ENCODE measurements at regions not wholly inside any gene's neighbourhood (a gene's known extent, or its start where the extent isn't known, plus 50 kb on each side); places are given as distances from the start of the nearest gene placed in this dataset.

DNA sequence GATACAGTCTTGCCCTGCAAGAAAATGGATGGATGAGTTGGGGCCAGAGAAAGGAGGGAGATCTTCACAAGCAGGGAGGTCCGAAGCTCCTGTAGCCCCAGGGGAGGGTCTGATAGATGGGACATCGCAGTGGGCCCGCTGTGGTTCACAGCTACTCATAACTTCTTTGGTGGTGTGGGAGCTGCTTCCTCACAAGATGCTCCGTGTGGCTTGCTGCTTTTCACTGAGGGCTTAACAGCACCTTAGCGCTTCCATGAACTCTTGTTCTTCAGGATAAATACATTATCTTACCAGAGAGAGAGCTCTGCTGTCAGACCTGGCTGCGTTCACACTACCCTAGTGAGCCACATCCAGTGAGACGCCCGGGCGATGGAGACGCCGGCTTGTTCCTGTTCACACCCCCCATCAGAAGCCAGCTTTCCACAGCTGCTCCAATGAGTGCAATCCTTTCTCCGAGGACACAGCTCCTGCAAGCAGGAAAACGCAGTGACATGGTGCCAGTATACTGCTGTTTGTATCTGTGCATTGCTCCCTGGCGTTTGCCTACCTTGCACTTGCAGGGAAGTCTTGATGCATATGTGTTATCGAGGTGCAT lies 599.8 kb downstream of the AJAP1 start:
- H3K36me3 Mint-ChIP-seq (ENCODE audit: low read depth) = no peaks in the 10 kb centered on the region
- H3K9me3 Mint-ChIP-seq = peaks cover 2% of the 10 kb centered on the region
- no peak overlapping the region for H3K4me3 Mint-ChIP-seq
- H3K27ac Mint-ChIP-seq = no peak overlapping the region
- no peaks in the 10 kb centered on the region for H3K4me1 Mint-ChIP-seq (ENCODE audit: low read depth)
- H3K27me3 Mint-ChIP-seq (ENCODE audit: low read depth) = no peaks in the 10 kb centered on the region

DNA sequence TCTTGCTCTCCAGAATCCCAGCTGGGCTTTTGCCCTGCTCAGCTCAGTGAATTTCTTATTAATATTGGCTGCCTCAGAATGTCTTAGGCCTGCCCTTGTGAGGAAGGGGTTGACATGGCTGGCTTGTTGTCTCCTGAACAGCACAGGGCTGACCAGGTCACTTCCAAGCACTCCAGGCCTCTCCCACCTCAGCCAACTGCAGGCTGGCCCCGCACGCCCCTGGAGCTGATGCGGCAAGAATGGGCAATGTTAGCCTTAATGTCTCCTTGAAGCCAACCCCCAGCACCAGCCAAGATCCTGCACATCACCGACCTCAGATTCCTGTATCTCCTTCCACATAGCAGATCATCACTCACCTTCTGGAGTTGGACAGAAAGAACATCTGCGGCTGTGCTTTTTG lies 598.6 kb downstream of the AJAP1 start:
- H3K36me3 Mint-ChIP-seq (ENCODE audit: low read depth) = no peaks in the 10 kb centered on the region
- no peaks in the 10 kb centered on the region for H3K27me3 Mint-ChIP-seq (ENCODE audit: low read depth)
- H3K4me1 Mint-ChIP-seq (ENCODE audit: low read depth) = no peaks in the 10 kb centered on the region
- H3K27ac Mint-ChIP-seq = no peak overlapping the region
- H3K4me3 Mint-ChIP-seq = no peak overlapping the region
- H3K9me3 Mint-ChIP-seq = no peaks in the 10 kb centered on the region

DNA sequence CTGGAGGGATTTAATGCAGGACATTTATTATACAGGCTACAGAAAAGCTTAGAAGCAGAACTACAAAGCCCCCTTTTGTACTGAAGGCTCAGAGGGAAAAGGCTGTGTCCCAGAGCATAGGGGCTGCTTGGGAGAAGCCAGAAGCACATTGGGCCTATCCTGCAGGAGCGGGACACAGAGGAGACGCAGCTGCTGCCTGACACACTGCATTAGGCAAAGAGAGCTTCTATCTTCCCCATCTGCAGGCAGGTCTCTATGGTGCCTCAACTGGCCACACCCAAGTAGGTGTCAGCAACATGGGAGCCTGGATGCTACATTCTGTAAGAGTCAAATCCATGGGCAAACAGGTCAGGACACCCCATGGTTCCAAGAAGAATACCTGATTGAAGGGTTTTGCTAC lies 595.9 kb downstream of the AJAP1 start:
- Mint-ChIP-seq H3K27me3 (ENCODE audit: low read depth) (no peaks in the 10 kb centered on the region), H3K27ac (no peak overlapping the region), H3K4me1 (ENCODE audit: low read depth) (no peaks in the 10 kb centered on the region), H3K36me3 (ENCODE audit: low read depth) (no peaks in the 10 kb centered on the region), H3K9me3 (no peaks in the 10 kb centered on the region), H3K4me3 (no peak overlapping the region)

DNA sequence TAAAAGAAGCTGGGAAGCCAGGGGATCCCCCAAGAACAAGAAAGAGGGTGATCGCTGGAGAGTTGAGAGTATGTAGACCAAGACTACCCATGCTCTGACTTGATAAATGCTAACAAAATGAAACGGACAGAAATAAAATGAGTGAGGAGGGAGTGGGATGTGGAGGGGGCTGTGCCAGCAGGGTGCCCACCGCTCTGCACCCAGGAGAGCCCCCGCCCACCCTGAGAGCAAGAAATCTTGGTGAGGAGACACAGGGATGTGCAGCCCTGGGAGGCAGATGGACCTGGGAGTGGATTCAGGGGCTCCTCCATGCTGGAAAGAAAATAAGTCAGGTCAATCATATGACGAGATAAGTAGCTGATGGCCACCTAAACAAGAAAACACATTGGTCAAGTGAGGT lies 590.9 kb downstream of the AJAP1 start:
- no peak overlapping the region for H3K27ac Mint-ChIP-seq
- no peaks in the 10 kb centered on the region for H3K36me3 Mint-ChIP-seq (ENCODE audit: low read depth)
- H3K27me3 Mint-ChIP-seq (ENCODE audit: low read depth) = no peaks in the 10 kb centered on the region
- no peaks in the 10 kb centered on the region for H3K9me3 Mint-ChIP-seq
- no peaks in the 10 kb centered on the region for H3K4me1 Mint-ChIP-seq (ENCODE audit: low read depth)
- H3K4me3 Mint-ChIP-seq = no peak overlapping the region

DNA sequence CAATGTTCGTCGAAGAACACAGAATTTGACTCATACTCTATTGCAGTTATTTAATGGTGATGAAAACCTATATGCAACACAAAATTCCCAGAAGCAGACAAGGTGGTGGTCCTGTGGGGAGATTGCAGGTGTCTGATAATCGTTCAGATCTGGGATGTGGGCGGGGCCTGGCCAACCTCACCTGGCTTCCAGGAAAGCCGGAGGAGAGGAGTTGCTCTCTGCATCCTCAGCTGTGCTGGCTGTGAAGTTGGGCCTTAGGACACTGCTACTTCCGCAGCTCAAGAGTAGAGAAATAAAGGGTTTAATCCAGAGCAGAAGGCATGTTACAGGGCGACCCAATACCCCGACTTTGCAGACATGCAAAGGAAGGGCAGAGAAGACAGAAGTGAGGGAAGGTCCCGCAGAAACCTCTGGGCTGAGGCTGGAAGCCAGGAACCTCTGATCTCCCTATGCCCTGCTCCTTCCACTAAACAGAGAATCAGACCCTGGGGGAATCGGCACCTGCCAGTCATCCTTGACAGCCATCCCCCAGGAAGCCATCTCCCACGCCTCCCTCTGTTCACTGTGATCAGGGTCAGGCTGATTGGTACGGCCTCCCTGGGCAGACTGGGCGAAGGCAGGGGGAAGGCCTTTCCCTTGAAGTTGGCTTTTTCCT lies 590.3 kb downstream of the AJAP1 start:
- no peaks in the 10 kb centered on the region for H3K27me3 Mint-ChIP-seq (ENCODE audit: low read depth)

DNA sequence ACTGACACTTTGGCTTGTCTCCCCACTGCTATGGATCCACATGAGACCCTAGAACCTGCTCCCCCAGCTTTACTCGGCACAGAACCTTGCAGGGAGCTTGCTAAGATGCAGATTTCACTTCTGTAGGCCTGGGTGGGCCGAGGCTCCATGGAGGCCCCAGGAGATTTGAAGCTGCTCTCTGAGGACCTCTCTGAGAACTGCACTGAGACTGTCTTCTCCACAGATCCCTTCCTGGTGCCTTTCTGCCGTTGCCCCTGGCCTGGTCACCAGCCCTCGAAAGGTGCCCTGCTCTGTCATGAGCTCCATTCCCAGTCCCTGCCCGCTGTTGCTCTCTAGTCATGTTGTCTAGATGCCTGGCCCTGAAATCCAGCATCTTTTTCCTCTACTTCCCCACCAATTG lies 588.4 kb downstream of the AJAP1 start:
- no peaks in the 10 kb centered on the region for H3K4me1 Mint-ChIP-seq (ENCODE audit: low read depth)
- H3K27me3 Mint-ChIP-seq (ENCODE audit: low read depth) = no peaks in the 10 kb centered on the region
- no peaks in the 10 kb centered on the region for H3K9me3 Mint-ChIP-seq
- H3K4me3 Mint-ChIP-seq = no peak overlapping the region
- H3K36me3 Mint-ChIP-seq (ENCODE audit: low read depth) = no peaks in the 10 kb centered on the region
- no peak overlapping the region for H3K27ac Mint-ChIP-seq

More for the DNA sequence above, 590.3 kb downstream of the AJAP1 start:
- H3K4me1 Mint-ChIP-seq (ENCODE audit: low read depth) = no peaks in the 10 kb centered on the region
- H3K36me3 Mint-ChIP-seq (ENCODE audit: low read depth) = no peaks in the 10 kb centered on the region
- no peak overlapping the region for H3K27ac Mint-ChIP-seq
- no peak overlapping the region for H3K4me3 Mint-ChIP-seq
- no peaks in the 10 kb centered on the region for H3K9me3 Mint-ChIP-seq

DNA sequence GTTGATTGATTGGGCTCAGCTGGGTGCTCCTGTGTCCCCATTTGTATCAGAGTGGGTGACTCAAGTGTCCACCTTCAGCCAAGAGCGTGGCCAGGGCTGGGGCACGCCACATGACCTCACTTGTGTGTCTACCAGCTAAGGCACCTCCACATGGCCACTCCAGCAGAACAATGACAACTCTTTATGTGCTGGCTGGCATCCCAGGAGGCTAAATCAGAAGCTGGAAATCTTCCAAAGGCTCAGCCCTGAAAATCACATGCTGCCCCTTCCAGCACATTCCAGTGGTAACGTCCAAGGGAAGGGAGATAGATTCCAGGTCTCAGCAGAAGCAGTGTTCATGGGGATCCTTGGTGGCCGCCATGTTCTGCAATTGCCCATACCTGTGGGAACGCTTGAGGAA lies 585.5 kb downstream of the AJAP1 start:
- no peaks in the 10 kb centered on the region for H3K27me3 Mint-ChIP-seq (ENCODE audit: low read depth)
- H3K36me3 Mint-ChIP-seq (ENCODE audit: low read depth) = no peaks in the 10 kb centered on the region
- H3K4me3 Mint-ChIP-seq = no peak overlapping the region
- H3K27ac Mint-ChIP-seq = no peak overlapping the region
- H3K4me1 Mint-ChIP-seq (ENCODE audit: low read depth) = no peaks in the 10 kb centered on the region
- no peaks in the 10 kb centered on the region for H3K9me3 Mint-ChIP-seq

DNA sequence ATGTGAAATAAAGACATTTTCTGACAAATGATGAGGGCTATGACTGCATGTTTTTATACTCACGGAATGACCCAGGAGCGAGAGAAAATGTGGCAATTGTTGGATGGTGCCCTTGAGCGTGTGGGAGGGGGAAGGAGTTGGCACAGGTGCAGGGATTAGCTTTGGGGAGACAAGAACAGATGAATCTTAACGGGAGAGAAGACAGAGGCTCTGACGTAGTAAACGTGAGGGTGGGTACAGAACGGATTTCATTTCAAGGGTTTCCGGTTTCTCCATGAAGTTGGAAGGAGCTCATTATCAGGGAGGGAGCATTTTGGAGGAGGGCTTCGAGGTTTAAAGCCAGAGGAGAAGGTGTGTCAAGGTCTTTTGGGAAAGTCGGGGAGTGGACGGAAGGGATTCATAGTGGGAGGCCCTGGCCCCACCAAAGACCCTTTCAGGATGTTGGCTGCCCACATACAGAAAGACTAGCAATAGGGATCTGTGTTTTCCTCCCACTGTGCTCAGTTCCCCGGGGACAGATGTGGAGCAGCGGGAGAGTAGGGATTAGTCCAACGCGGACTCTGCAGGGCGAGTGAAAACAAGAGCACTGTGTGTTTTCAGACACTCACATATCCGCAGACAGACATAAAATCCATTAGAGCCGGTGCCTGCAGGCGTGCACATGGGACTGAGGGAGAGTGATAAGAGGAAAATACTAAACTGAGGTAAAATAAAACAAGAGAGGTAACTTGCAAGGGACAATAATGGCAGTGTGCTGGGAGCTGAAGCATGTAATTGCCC lies 584.1 kb downstream of the AJAP1 start:
- peaks cover 11% of the 10 kb centered on the region for H3K9me3 Mint-ChIP-seq
- H3K27me3 Mint-ChIP-seq (ENCODE audit: low read depth) = no peaks in the 10 kb centered on the region
- H3K4me3 Mint-ChIP-seq = no peak overlapping the region
- no peaks in the 10 kb centered on the region for H3K36me3 Mint-ChIP-seq (ENCODE audit: low read depth)
- no peaks in the 10 kb centered on the region for H3K4me1 Mint-ChIP-seq (ENCODE audit: low read depth)
- no peak overlapping the region for H3K27ac Mint-ChIP-seq

DNA sequence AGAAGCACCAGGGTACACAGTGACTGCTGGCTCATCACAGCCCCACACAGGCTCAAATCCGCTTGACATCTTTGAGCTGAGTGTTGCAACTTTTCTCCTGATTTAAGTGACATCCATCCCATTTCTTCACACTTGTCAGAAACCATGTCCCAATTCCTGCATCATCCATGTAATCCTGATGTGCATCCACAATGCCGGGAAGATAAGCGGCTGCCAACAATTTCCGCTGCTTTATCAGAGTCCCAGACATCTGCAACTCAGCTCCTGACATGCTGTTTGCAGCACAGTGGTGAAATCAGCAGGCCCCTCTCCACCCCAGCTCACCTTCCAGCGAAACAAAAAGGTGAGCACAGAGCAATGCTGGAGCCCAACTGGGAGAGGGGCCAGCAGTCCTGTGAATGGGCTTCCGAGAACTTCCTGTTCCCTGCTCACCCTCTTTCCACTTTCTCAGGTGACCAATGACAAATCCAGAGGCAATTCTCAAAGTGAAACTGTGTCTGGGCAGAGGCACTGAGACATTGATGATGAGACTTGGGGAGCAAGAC lies 581.0 kb downstream of the AJAP1 start:
- Mint-ChIP-seq H3K27ac (no peak overlapping the region), H3K27me3 (ENCODE audit: low read depth) (no peaks in the 10 kb centered on the region), H3K4me3 (no peak overlapping the region), H3K4me1 (ENCODE audit: low read depth) (no peaks in the 10 kb centered on the region), H3K9me3 (peaks cover 19% of the 10 kb centered on the region), H3K36me3 (ENCODE audit: low read depth) (no peaks in the 10 kb centered on the region)

DNA sequence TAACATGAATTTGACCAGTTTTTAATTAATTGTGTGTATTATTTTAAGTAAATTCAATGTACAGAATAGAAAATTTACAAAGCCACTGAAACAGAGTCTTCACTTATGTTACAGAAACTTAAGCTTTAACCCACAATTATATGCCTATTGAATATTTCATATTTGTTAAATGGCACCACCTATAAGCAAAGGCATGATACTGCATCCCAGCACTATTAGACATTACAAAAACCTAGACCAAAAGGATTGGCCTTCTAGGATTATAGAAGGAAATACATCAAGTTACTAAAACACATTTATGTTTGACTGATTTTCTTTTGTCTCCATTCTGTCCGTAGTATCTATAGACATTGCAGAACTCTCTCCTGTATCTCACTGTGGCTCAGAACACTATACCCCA lies 578.1 kb downstream of the AJAP1 start:
- H3K9me3 Mint-ChIP-seq = peaks cover 19% of the 10 kb centered on the region
- no peaks in the 10 kb centered on the region for H3K4me1 Mint-ChIP-seq (ENCODE audit: low read depth)
- no peak overlapping the region for H3K27ac Mint-ChIP-seq
- H3K4me3 Mint-ChIP-seq = no peak overlapping the region
- no peaks in the 10 kb centered on the region for H3K36me3 Mint-ChIP-seq (ENCODE audit: low read depth)
- H3K27me3 Mint-ChIP-seq (ENCODE audit: low read depth) = peaks cover 4% of the 10 kb centered on the region

DNA sequence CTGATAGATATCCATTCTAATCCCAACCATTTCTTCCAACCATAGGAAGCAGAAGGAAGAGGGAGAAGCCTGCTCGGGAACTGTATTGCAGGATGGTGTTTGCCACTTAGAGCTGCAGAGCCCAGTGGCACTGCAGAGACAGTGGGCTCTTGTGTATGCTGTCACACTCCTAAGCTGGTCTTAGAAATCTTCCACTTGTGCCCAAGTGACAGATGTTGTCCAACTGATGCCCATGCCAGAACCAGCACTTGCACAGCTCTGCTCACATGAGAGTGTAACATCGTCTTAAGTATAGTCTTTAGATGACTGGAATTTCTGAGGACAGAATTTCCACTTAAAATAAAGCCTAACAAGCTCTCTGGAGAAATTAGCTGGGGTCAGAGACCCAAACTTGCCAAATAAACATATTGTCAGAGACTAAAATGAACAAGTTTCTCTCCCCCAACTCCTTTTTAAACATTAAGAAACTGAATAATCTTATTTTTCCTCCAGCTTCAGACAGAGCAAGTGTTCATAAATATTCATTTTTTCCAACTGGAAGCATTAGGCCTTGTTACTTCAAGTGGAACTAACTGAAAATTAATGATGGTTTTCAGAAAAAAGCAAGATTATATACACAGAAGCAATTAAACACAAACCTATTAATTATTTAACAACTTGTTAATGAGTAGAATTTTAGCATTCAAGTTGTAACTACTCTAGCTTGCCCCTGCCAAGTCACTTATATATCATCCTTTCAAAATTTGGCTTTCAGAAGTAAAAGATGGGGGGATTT lies 577.3 kb downstream of the AJAP1 start:
- Mint-ChIP-seq H3K9me3 (peaks cover 19% of the 10 kb centered on the region), H3K36me3 (ENCODE audit: low read depth) (no peaks in the 10 kb centered on the region), H3K27me3 (ENCODE audit: low read depth) (peaks cover 4% of the 10 kb centered on the region), H3K27ac (no peak overlapping the region), H3K4me1 (ENCODE audit: low read depth) (no peaks in the 10 kb centered on the region), H3K4me3 (no peak overlapping the region)

DNA sequence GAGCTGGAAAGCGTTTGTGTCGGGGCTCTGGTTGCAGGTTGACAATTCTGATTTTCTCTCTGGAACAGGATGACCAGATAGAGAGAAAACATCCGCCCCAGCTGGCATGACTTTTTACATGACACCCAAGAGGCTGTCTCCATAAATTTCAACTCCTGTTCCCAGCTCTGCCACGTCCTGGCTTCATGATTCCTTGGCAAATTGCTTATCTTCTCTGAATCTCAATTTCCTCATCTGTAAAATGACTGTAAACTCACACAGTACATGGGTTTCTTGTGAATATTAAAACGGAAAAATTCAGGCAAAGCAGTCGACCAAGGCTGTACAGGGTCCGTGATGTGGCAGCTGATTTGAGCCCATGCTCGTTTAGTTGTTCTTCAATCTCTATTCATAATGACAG lies 572.7 kb downstream of the AJAP1 start:
- Mint-ChIP-seq H3K27ac (no peak overlapping the region), H3K4me3 (no peak overlapping the region), H3K27me3 (ENCODE audit: low read depth) (peaks cover 4% of the 10 kb centered on the region), H3K9me3 (no peaks in the 10 kb centered on the region), H3K4me1 (ENCODE audit: low read depth) (no peaks in the 10 kb centered on the region), H3K36me3 (ENCODE audit: low read depth) (no peaks in the 10 kb centered on the region)

DNA sequence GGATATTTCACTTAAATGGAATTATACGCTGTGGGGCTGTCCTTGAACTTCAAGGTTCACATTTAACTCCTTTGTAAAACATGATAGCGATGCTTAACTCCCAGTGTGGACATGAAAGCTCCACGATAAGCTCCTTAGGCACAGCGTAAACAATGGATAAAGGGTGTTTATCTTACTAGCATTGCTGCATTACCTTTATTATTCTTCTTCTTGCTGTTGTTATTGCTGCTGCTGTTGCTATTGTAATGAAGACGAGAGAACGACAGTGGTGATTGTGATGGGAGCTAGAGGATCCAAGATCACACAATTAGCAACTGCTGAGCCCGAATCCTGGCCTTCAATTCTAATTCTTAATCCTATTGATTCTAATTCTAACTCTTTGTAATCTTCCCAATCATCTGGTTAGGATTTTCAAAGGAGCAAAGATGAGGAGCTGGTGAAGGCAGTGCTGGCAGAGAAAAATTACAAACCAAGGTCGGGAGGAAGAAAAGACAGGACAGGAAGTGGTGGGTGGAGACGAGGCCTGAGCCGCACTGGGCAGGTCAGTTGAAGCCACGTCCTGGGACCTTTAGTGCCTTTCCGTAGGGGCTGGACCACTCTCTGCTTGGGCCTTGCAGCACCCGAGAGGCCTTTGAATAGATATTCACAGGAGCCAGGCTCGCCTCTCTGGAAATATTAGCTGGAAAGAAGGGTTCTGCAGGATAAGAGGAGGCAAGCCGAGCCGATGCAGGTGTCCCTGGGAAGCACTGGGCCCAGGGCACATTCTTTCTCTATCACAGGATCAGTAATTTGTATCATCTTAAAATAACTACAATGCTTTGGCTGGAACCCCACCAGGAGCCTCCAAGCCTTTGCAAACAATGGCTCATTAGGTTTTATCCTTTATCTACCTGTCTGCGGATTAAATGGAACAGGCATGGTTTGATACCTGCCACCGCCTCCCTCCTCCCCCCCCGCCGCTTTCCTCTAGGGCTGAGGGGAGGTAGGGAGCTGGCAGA lies 571.6 kb downstream of the AJAP1 start:
- H3K4me3 Mint-ChIP-seq = no peak overlapping the region
- H3K9me3 Mint-ChIP-seq = no peaks in the 10 kb centered on the region
- H3K4me1 Mint-ChIP-seq (ENCODE audit: low read depth) = no peaks in the 10 kb centered on the region
- peaks cover 4% of the 10 kb centered on the region for H3K27me3 Mint-ChIP-seq (ENCODE audit: low read depth)
- H3K36me3 Mint-ChIP-seq (ENCODE audit: low read depth) = no peaks in the 10 kb centered on the region
- no peak overlapping the region for H3K27ac Mint-ChIP-seq

Data from T-helper 1 cell treated with Interleukin-12 subunit alpha and Interleukin-12 subunit beta and Interleukin-4 antibody, amounts not matched to agents 30 μg/mL and 1 μg/mL, for 36 hours (primary cell).